Astrocyte (in vitro differentiated cells and primary cell): ENCODE measurements at regions not wholly inside any gene's neighbourhood (a gene's known extent, or its start where the extent isn't known, plus 50 kb on each side); places are given as distances from the start of the nearest gene placed in this dataset.

Source experiments
- EZH2 ChIP-seq: IDR thresholded peaks from 2 replicates; pipeline ENCODE4 v1.6.1; 2012; ENCODE audit warnings: mild to moderate bottlenecking, low read length, inconsistent platforms; ENCODE audit not compliant: insufficient read depth
- TF ChIP-seq, protein P1 (sequence below): IDR thresholded peaks from 2 replicates; pipeline ENCODE4 v1.5.1; 2011; ENCODE audit warnings: low read depth, mild to moderate bottlenecking, inconsistent platforms, low read length, moderate library complexity; ENCODE audit not compliant: insufficient read depth

DNA sequence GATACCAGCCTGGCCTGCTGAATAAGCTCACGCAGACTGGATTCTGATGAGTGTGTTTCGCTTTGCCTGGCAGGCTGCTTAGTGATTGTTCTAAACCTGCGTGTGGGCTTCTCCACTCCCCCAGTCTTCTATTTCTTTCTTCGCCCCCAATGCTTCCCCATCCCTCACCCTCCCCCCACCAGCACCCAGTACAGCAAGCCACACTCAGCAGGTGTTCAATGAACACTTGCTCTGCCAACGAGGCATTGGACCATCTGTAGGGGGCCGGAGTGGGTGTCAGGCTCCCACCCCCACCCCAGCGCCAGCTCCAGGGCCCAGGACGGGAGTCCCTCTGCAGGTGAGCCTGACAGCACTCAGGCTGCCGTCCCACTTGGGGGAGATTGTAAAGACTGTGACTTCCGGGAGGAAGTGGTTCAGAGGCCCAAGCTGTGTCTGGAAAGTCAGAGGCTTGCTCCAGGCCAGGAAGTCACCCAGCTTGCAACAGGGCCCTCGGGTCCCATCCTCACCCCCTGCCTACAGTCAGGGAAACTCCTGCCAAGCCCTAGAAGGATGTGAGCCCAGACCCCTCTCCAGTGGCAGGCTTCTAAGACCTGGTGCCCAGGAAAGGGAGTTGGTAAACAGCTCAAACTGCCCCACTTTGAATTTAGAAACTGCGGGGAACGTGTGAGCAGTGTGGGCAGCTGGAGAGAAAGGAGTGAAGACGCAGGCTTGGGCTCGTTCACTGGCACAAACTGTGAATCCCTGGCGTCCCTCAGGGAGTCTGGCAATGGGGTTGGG is 66.3 kb upstream of the PRDM11 start:
- TF ChIP-seq, protein P1, sequence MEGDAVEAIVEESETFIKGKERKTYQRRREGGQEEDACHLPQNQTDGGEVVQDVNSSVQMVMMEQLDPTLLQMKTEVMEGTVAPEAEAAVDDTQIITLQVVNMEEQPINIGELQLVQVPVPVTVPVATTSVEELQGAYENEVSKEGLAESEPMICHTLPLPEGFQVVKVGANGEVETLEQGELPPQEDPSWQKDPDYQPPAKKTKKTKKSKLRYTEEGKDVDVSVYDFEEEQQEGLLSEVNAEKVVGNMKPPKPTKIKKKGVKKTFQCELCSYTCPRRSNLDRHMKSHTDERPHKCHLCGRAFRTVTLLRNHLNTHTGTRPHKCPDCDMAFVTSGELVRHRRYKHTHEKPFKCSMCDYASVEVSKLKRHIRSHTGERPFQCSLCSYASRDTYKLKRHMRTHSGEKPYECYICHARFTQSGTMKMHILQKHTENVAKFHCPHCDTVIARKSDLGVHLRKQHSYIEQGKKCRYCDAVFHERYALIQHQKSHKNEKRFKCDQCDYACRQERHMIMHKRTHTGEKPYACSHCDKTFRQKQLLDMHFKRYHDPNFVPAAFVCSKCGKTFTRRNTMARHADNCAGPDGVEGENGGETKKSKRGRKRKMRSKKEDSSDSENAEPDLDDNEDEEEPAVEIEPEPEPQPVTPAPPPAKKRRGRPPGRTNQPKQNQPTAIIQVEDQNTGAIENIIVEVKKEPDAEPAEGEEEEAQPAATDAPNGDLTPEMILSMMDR, result no peak
- TF ChIP-seq EZH2, result no peak
